Neural cell (in vitro differentiated cells): ENCODE measurements at regions not wholly inside any gene's neighbourhood (a gene's known extent, or its start where the extent isn't known, plus 50 kb on each side); places are given as distances from the start of the nearest gene placed in this dataset.

Experiments
- H2AFZ ChIP-seq: fragments of 200-600, 300-800 bp; sonication (generic), shearing (Covaris generic); 2 replicates; pipeline ENCODE4 v1.6.0; 2014; ENCODE audit warnings: low read depth, mild to moderate bottlenecking, antibody characterized with exemption, low read length, moderate library complexity
- H3F3A ChIP-seq: fragments of 200-600 bp; shearing (Covaris generic); 2 replicates; pipeline ENCODE4 v1.6.1; 2016; ENCODE audit warnings: mild to moderate bottlenecking, moderate library complexity, mixed read lengths, antibody characterized with exemption, low read length; ENCODE audit not compliant: insufficient read depth, poor library complexity, severe bottlenecking
- H3K27ac ChIP-seq: fragments of 200-600, 300-800 bp; sonication (generic), shearing (Covaris generic); 2 replicates; pipeline ENCODE4 v1.5.1; 2014; ENCODE audit warnings: mild to moderate bottlenecking, low read length, moderate library complexity
- H3K27me3 ChIP-seq: fragments of 300-800, 200-600 bp; sonication (generic), shearing (Covaris generic); 2 replicates; pipeline ENCODE4 v1.6.0; 2014; ENCODE audit warnings: mild to moderate bottlenecking, low read depth, low read length, moderate library complexity; ENCODE audit not compliant: insufficient read depth
- H3K36me3 ChIP-seq: fragments of 300-800, 200-600 bp; sonication (generic), shearing (Covaris generic); 2 replicates; pipeline ENCODE4 v1.5.1; 2014; ENCODE audit warnings: mild to moderate bottlenecking, antibody characterized with exemption, low read length, moderate library complexity; ENCODE audit not compliant: insufficient read depth
- H3K4me2 ChIP-seq: fragments of 300-800, 200-600 bp; sonication (generic), shearing (Covaris generic); 2 replicates; pipeline ENCODE4 v1.6.0; 2014; ENCODE audit warnings: mild to moderate bottlenecking, low read length
- H3K4me3 ChIP-seq: fragments of 300-800, 200-600 bp; sonication (generic), shearing (Covaris generic); 2 replicates; pipeline ENCODE4 v1.5.1; 2014; ENCODE audit warnings: mild to moderate bottlenecking, low read length, moderate library complexity
- H3K79me2 ChIP-seq: fragments of 200-600 bp; shearing (Covaris generic); replicated peaks from 2 replicates; pipeline ENCODE4 v1.6.0; 2014; ENCODE audit warnings: mild to moderate bottlenecking, low read length, moderate library complexity; ENCODE audit not compliant: insufficient read depth
- H3K9ac ChIP-seq: fragments of 300-800, 200-600 bp; sonication (generic), shearing (Covaris generic); 2 replicates; pipeline ENCODE4 v1.6.1; 2016; ENCODE audit warnings: mild to moderate bottlenecking, low read length, mixed read lengths
- H3K9me2 ChIP-seq: fragments of 200-600 bp; shearing (Covaris generic); 2 replicates; pipeline ENCODE4 v1.6.1; 2016; ENCODE audit warnings: mild to moderate bottlenecking, low read length, mixed read lengths; ENCODE audit not compliant: insufficient read depth
- H3K9me3 ChIP-seq: fragments of 200-600, 300-800 bp; sonication (generic), shearing (Covaris generic); 2 replicates; pipeline ENCODE4 v1.6.1; 2016; ENCODE audit warnings: mild to moderate bottlenecking, mixed run types, low read length, moderate library complexity, mixed read lengths
- H4K20me1 ChIP-seq: fragments of 200-600 bp; shearing (Covaris generic); 2 replicates; pipeline ENCODE4 v1.6.1; 2016; ENCODE audit warnings: mild to moderate bottlenecking, mixed run types; ENCODE audit not compliant: insufficient read depth
- EP300 ChIP-seq: fragments of 450-650 bp; conservative IDR thresholded peaks from 2 replicates; pipeline ENCODE4 v1.6.1; 2014; ENCODE audit warnings: antibody characterized with exemption, mild to moderate bottlenecking, moderate library complexity; ENCODE audit not compliant: poor library complexity, severe bottlenecking
- EZH2 ChIP-seq: fragments of 200-600, 300-800 bp; shearing (Covaris generic), sonication (generic); IDR thresholded peaks from 2 replicates; pipeline ENCODE4 v1.6.1; 2014; ENCODE audit warnings: antibody characterized with exemption, low read length, borderline replicate concordance, mild to moderate bottlenecking; ENCODE audit not compliant: insufficient read depth, poor library complexity, severe bottlenecking
- MXI1 ChIP-seq: fragments of 450-650 bp; conservative IDR thresholded peaks from 2 replicates; pipeline ENCODE4 v1.6.1; 2014; ENCODE audit warnings: antibody characterized with exemption, mild to moderate bottlenecking; ENCODE audit not compliant: poor library complexity, severe bottlenecking
- POLR2AphosphoS5 ChIP-seq: IDR thresholded peaks from 2 replicates; pipeline ENCODE4 v1.6.1; 2012
- RAD21 ChIP-seq: fragments of 450-650 bp; conservative IDR thresholded peaks from 2 replicates; pipeline ENCODE4 v1.6.1; 2014; ENCODE audit warnings: antibody characterized with exemption, mild to moderate bottlenecking, moderate library complexity
- SMC3 ChIP-seq: fragments of 450-650 bp; conservative IDR thresholded peaks from 2 replicates; pipeline ENCODE4 v1.6.1; 2014; ENCODE audit warnings: antibody characterized with exemption, mild to moderate bottlenecking, moderate library complexity; ENCODE audit not compliant: poor library complexity
- TAF1 ChIP-seq: IDR thresholded peaks from 2 replicates; pipeline ENCODE4 v1.6.1; 2012; ENCODE audit warnings: low read depth
- TF ChIP-seq, protein P1 (sequence below): IDR thresholded peaks from 2 replicates; pipeline ENCODE4 v1.6.1; 2012; ENCODE audit warnings: borderline replicate concordance
- TF ChIP-seq, protein P2 (sequence below): fragments of 450-650 bp; IDR thresholded peaks from 2 replicates; pipeline ENCODE4 v1.5.1; 2014; ENCODE audit warnings: antibody characterized with exemption, mild to moderate bottlenecking, moderate library complexity; ENCODE audit not compliant: poor library complexity, severe bottlenecking

DNA sequence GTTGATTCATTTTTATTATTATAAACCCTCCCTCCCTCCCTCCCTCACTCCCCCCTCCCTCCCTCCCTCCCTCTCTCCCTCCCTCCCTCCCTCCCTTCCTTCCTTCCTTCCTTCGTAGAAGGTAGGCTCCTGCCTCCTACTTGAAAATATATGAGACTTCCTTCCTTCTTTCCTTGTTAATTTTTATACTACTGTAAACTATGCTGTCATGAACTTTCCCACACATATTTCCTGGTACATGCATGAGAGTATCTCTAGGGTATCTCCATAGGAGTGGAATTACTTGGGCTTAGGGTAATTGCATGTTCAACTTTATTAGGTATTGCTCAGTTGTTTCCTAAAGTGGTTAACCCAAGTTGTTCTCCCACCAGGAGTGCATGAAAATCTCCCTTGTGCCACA is 330.6 kb downstream of the KCNRG start:
- no peaks in the 10 kb centered on the region for H3F3A ChIP-seq
- TF ChIP-seq, protein P1, sequence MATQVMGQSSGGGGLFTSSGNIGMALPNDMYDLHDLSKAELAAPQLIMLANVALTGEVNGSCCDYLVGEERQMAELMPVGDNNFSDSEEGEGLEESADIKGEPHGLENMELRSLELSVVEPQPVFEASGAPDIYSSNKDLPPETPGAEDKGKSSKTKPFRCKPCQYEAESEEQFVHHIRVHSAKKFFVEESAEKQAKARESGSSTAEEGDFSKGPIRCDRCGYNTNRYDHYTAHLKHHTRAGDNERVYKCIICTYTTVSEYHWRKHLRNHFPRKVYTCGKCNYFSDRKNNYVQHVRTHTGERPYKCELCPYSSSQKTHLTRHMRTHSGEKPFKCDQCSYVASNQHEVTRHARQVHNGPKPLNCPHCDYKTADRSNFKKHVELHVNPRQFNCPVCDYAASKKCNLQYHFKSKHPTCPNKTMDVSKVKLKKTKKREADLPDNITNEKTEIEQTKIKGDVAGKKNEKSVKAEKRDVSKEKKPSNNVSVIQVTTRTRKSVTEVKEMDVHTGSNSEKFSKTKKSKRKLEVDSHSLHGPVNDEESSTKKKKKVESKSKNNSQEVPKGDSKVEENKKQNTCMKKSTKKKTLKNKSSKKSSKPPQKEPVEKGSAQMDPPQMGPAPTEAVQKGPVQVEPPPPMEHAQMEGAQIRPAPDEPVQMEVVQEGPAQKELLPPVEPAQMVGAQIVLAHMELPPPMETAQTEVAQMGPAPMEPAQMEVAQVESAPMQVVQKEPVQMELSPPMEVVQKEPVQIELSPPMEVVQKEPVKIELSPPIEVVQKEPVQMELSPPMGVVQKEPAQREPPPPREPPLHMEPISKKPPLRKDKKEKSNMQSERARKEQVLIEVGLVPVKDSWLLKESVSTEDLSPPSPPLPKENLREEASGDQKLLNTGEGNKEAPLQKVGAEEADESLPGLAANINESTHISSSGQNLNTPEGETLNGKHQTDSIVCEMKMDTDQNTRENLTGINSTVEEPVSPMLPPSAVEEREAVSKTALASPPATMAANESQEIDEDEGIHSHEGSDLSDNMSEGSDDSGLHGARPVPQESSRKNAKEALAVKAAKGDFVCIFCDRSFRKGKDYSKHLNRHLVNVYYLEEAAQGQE, result no peak
- TF ChIP-seq EP300 (no peak), RAD21 (no peak), MXI1 (no peak), POLR2AphosphoS5 (no peak), SMC3 (no peak), TAF1 (no peak)
- H2AFZ ChIP-seq, result no peak overlapping the region
- no peaks in the 10 kb centered on the region for H3K27me3 ChIP-seq
- no peak overlapping the region for H3K9ac ChIP-seq
- no peaks in the 10 kb centered on the region for H3K9me3 ChIP-seq
- H4K20me1 ChIP-seq, result no peaks in the 10 kb centered on the region
- no peak overlapping the region for H3K27ac ChIP-seq
- no peaks in the 10 kb centered on the region for H3K79me2 ChIP-seq
- H3K36me3 ChIP-seq, result no peaks in the 10 kb centered on the region
- H3K4me2 ChIP-seq, result no peak overlapping the region
- H3K4me3 ChIP-seq, result no peak overlapping the region
- no peaks in the 10 kb centered on the region for H3K9me2 ChIP-seq

DNA sequence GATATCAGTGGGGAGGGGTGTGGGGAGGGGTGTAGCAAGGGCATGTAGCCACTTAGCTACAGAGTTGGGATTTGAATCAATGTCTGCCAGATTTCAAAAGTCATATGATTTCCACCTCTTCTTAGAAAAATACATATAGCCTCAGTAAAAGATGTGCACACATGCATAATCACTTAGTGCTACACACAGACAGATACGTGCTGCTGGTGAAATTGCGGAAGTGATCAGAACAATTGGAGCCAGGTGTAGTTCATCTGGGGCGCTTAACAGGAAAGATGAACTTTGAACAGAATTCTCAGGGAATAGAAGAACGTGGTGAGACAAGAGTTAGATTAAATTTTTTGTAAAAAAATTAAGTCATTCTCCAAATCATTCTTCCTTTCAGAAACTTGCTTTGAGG is 333.1 kb downstream of the KCNRG start:
- H3K9me3 ChIP-seq, result no peaks in the 10 kb centered on the region
- no peak overlapping the region for H3K4me3 ChIP-seq
- H3K9me2 ChIP-seq, result no peaks in the 10 kb centered on the region
- H3K27ac ChIP-seq, result no peak overlapping the region
- TF ChIP-seq POLR2AphosphoS5, result no peak
- no peak for TF ChIP-seq EZH2
- no peak for TF ChIP-seq MXI1
- no peak for TF ChIP-seq TAF1
- TF ChIP-seq, protein P1, result no peak
- no peak for TF ChIP-seq EP300
- no peak for TF ChIP-seq SMC3
- TF ChIP-seq, protein P2, sequence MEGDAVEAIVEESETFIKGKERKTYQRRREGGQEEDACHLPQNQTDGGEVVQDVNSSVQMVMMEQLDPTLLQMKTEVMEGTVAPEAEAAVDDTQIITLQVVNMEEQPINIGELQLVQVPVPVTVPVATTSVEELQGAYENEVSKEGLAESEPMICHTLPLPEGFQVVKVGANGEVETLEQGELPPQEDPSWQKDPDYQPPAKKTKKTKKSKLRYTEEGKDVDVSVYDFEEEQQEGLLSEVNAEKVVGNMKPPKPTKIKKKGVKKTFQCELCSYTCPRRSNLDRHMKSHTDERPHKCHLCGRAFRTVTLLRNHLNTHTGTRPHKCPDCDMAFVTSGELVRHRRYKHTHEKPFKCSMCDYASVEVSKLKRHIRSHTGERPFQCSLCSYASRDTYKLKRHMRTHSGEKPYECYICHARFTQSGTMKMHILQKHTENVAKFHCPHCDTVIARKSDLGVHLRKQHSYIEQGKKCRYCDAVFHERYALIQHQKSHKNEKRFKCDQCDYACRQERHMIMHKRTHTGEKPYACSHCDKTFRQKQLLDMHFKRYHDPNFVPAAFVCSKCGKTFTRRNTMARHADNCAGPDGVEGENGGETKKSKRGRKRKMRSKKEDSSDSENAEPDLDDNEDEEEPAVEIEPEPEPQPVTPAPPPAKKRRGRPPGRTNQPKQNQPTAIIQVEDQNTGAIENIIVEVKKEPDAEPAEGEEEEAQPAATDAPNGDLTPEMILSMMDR, result no peak
- no peak for TF ChIP-seq RAD21
- no peaks in the 10 kb centered on the region for H3F3A ChIP-seq
- H3K79me2 ChIP-seq, result no peaks in the 10 kb centered on the region
- H3K4me2 ChIP-seq, result no peak overlapping the region
- H3K27me3 ChIP-seq, result no peaks in the 10 kb centered on the region
- no peak overlapping the region for H3K9ac ChIP-seq
- no peak overlapping the region for H2AFZ ChIP-seq
- H4K20me1 ChIP-seq, result no peaks in the 10 kb centered on the region
- no peaks in the 10 kb centered on the region for H3K36me3 ChIP-seq
